HG02759 (cell line): ENCODE measurements at regions not wholly inside any gene's neighbourhood (a gene's known extent, or its start where the extent isn't known, plus 50 kb on each side); places are given as distances from the start of the nearest gene placed in this dataset.

Experiments
- ATAC-seq: cut with Tn5 transposase; IDR thresholded peaks from one replicate; pipeline ENCODE4 v1.9.1; 2021; ENCODE audit warnings: mild to moderate bottlenecking, moderate library complexity; ENCODE audit not compliant: unreplicated experiment

GRCh38 chr10:44301781-44302355 is 83.0 kb downstream of the CXCL12 start:
- no peak for ATAC-seq

- peak; percentile 88 for ATAC-seq
Observed at GRCh38 chr10:44300666-44301649, 83.9 kb downstream of the CXCL12 start.

GRCh38 chr10:44298713-44299112 is 86.2 kb downstream of the CXCL12 start:
- no peak for ATAC-seq

- no peak for ATAC-seq
Observed at GRCh38 chr10:44297963-44298362, 86.9 kb downstream of the CXCL12 start.

GRCh38 chr10:44295644-44296241 is 89.2 kb downstream of the CXCL12 start:
- no peak for ATAC-seq

- no peak for ATAC-seq
Observed at GRCh38 chr10:44294726-44295412, 90.0 kb downstream of the CXCL12 start.

- no peak for ATAC-seq
Observed at GRCh38 chr10:44293842-44294241, 91.1 kb downstream of the CXCL12 start.

GRCh38 chr10:44293306-44293778 is 91.6 kb downstream of the CXCL12 start:
- no peak for ATAC-seq

- no peak for ATAC-seq
Observed at GRCh38 chr10:44292390-44293002, 92.4 kb downstream of the CXCL12 start.

- ATAC-seq, result no peak
Observed at GRCh38 chr10:44291091-44291490, 93.8 kb downstream of the CXCL12 start.

- no peak for ATAC-seq
Observed at GRCh38 chr10:44289125-44289524, 95.8 kb downstream of the CXCL12 start.

GRCh38 chr10:44287408-44287807 is 97.5 kb downstream of the CXCL12 start:
- ATAC-seq, result no peak

- ATAC-seq, result no peak
Observed at GRCh38 chr10:44284198-44285084, 100.5 kb downstream of the CXCL12 start.

GRCh38 chr10:44282626-44283300 is 102.1 kb downstream of the CXCL12 start:
- no peak for ATAC-seq

- ATAC-seq, result no peak
Observed at GRCh38 chr10:44281662-44282061, 103.2 kb downstream of the CXCL12 start.

- no peak for ATAC-seq
Observed at GRCh38 chr10:44281089-44281613, 103.7 kb downstream of the CXCL12 start.

- ATAC-seq, result no peak
Observed at GRCh38 chr10:44280226-44281014, 104.5 kb downstream of the CXCL12 start.
